EL (cell line): ENCODE measurements at regions not wholly inside any gene's neighbourhood (a gene's known extent, or its start where the extent isn't known, plus 50 kb on each side); places are given as distances from the start of the nearest gene placed in this dataset.
"Not testable (repeated sequence)": the region's sequence is repeated elsewhere in the genome, so short reads cannot be mapped to it uniquely, and the experiment has no call there.

Experiments
- DNase-seq: peaks from one replicate; pipeline ENCODE4 v3.0.0-alpha.2; 2016

DNA sequence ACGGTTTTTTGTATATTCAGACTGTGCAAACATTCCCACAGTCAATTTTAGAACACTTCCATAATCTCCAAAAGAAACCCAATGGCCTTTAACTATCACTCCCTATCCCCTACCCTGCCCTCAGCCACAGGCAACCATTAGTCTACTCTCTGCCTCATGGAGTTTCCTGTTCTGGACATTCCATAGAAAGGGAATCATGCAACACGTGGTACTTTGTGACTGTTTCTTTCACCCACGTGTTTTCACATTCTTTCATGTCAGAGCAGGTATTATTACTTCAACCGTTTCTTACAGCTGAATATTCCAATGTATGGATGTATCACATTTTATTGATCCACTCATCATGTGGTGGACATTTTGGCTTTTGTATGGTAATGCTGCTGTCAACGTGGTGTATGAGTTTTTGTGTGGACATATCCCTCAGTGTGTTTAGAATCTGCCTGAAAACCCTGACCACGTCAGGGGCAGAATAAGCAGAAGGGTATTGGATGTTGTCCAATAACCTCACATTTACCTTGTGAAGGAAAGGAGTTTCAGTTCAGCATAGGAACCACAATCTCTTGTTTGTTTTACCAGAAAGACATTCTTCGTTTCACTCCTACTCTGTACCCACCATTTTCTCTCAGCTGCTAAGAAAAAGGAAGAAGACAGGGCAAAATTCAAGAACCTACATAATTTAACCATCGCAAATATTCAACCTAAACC lies 107.5 kb upstream of the DYRK2 start:
- peak; percentile 44 for DNase-seq

DNA sequence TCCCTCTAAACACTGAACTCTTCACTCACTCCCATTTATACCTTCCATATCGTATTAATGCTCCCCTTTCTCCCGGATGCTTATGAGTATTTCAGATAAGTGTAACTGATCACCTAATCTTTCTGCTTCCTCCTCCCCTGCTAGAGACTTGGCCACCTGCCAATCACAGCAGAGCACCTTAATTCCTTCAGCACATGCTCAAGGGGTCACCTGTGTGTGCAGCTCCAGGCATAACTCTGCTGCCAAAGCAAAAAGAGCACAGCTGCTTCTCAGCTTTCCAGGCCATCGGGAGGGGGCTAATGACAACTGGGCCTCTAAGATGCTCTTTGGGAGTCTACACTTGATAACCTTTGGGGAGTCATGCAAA lies 106.9 kb upstream of the DYRK2 start:
- no peak for DNase-seq

DNA sequence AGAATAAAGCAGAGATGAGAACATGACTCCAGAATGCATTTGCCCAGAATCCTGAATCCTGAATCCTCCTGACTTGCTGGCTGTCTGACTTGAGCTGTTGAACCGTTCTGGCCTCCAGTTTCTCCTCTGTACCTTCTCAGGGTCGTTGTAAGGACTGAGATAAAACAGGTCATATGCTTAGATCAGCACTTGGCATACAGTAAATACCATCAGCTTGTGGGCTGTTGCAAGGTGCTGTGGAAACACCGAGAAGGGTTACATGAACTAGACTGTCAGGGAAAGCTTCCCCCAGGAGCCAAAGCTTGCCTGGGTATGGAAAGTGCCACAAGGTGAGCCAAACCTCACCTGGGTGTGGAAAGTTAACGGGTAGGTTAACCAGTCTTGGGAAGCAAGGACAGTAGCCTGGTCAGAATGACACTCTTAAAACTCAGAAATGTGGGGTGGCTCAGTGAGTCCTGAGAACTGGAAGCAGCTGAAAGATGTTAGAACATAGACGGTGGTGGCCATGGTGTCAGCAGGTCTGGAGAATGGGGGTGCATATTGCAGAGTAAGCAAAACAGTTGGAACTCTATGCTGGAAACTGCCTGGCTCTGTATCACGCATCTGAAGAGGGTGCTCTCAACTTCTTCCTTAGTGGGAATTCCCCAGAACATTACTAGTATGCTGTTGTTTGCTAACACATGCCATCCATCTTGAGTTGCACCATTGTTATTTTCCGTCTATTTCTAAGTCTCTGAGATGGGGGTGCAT lies 105.3 kb upstream of the DYRK2 start:
- no peak for DNase-seq

DNA sequence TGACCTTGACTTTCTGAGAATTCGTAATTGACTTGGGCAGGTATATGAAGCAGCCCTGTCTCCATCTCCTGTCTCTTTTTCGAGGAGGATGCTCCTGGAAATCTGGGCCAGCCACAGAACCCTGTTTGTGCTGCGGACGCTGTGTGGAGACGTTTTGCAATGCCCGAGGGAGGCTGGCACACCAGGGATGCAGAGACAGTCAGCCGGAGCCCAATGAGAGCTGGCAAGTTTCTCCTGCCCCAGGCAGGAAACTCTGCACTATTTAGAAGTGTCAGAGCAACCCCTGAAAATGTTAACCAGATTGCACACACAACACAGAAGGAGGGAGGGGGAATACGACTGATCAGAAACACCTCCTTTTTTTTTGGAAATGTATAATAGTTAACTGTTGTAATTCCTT lies 103.2 kb upstream of the DYRK2 start:
- no peak for DNase-seq

DNA sequence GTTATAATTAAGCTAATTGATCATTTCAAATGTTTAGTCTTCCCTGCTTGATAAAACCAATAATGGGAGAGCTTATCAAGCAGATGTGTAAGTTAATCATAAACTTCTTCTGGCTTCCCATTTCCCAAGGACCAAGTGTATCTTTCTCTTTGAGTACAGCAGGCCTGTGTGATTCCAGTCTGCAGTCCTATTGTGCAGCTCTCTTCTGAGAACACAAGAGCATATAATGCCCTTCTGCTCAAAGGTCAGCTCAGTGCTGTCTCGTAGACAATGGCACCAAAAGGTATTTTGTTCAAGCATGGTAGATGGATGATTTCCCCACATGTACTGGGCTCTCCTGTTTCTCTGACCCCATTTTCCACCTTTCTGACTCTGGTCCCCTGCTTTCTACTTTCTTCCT lies 101.8 kb upstream of the DYRK2 start:
- DNase-seq: no peak

DNA sequence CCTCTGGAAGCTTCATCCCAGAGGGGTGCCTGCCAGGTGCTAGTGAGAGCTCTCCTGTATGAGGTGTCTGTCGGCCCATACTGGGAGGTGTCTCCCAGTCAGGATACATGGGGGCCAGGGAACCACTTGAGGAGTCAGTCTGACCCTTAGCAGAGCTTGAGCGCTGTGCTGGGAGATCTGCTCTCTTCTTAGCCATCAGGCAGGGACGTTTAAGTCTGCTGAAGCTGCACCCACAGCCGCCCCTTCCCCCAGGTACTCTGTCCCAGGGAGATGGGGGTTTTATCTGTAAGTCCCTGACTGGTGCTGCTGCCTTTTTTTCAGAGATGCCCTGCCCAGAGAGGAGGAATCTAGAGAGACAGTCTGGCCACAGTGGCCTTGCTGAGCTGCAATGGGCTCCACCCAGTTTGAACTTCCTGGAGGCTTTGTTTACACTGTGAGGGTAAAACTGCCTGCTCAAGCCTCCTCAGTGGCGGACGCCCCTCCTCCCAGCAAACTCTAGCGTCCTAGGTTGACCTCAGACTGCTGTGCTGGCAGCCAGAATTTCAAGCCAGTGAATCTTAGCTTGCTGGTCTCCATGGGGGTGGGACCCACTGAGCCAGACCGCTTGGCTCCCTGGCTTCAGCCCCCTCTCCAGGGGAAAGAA lies 93.3 kb upstream of the DYRK2 start:
- DNase-seq: not testable (repeated sequence)

DNA sequence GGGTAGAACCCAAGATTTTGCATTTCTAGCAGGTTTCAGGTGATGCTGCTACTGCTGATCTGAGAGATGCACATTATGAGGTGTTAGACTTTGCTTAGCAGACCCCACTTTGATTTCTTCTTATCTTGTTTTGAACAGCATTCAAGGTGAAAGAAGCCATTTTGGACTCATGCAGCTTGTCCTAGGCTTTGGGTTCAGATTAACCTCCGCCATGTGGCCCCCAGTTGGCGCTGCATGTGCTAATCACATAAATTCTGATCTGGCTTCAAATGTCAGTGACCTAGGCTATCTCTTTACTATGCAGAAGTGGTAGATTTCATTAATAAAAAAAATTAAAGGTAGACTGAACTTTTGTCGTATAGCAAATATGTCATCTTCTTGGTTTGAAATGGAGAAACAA lies 89.8 kb upstream of the DYRK2 start:
- no peak for DNase-seq

DNA sequence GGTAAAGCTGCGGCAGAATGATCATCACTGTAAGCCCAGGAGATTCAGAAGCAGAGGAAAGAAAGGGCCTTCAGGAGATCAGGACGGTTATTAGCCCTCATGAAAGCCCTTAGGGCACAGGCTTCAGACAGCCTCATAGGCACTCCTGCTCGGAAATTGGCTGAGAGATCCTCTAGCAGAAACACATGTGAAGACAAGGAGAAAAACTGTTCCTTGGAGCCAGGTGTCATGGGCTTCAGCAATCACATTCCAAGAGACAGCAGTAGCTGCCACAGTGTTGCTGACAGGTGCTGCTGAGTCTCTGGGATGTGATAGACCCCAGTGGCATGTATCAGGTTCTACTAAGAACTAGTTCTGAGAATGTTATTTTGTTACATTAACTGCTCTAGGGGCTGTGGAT lies 88.8 kb upstream of the DYRK2 start:
- DNase-seq: no peak

DNA sequence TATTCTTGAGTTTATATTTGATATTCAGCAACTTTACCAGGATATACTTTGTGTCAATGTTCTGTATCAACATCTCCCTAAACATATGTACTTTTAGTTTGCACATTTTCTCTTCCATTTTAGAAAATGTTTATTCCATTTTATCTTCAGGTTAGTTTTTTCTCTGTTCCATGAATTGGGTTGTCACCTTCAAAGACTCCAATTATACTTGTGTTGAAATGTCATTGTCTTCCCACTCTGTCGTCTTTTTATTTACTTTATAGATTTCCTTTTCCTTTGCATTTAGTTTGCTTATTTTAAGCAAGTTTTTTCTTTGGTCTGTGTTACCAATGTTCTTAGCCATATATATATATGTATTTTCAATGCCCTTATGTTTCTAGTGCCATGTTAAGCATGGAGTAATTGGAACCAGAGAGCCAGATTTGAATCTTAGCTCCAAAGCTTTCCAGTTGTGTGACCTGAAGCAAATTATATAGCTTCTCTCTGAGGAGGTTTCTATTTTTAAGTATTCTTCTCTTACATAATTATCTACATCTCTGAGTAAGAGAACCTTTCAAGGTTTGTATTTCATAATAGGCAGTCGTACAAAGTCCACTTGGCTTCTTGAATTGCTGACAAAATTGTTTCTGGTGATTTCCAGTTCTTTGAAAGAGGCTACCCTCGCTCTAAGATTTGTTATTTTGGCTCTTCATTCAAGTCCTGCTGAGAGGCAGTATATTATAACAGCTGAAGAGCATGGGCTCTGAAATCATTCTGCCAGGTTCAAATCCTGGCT lies 85.8 kb upstream of the DYRK2 start:
- DNase-seq: no peak

DNA sequence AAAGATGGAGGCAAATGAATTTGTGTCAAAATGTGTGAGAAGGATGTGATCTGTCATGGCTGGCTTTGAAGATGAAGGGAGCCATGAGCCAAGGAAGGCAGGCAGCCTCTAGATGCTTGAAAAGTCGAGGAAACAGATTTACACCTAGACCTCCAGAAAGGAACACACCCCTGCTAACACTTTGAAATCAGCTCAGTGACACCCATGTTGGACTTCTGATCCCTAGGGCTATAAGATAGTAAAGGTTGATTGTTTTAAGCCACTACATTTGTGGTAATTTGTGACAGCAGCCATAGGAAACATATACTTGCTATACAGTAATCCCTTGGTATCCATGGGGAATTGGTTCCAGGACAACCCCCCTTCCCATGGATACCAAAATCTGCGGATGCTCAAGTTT lies 80.5 kb upstream of the DYRK2 start:
- no peak for DNase-seq

DNA sequence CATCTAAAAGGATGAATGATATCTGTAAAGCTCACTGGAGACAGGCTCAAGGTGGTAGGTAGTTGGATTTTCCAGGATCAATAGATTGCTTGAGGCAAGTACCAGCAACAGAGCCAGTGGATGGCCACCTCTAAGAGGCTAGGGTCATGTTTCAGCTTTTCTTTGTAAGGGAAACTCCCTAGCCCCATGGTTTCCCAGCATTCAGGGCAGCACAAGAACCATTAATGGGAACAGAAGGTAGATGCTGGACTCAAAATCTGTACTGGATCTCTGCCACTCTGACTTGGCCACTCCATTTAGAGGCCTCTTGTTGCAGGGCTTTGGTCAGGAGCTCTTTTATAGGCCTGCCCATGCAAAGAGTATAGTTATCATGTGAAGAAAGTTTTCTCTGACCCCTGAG lies 76.1 kb upstream of the DYRK2 start:
- no peak for DNase-seq

DNA sequence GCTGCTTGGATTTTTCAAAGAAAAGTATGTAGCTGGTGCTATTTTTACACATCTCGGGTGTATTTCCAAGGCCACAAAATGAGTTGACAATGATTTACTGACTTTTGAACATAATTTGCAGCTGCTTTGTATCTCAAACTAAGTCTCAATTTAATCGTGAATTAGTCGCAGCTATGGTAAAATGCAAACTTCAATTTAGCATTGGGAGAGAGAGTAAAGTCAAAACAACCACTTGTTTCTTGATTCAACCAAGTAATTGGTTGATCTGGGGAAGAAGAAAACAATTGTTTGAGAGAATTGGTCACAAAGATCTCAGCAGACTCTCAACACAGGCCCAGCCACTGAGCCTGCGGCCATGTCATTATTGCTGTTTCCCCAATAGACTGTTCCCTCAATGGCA lies 75.0 kb upstream of the DYRK2 start:
- DNase-seq: no peak

DNA sequence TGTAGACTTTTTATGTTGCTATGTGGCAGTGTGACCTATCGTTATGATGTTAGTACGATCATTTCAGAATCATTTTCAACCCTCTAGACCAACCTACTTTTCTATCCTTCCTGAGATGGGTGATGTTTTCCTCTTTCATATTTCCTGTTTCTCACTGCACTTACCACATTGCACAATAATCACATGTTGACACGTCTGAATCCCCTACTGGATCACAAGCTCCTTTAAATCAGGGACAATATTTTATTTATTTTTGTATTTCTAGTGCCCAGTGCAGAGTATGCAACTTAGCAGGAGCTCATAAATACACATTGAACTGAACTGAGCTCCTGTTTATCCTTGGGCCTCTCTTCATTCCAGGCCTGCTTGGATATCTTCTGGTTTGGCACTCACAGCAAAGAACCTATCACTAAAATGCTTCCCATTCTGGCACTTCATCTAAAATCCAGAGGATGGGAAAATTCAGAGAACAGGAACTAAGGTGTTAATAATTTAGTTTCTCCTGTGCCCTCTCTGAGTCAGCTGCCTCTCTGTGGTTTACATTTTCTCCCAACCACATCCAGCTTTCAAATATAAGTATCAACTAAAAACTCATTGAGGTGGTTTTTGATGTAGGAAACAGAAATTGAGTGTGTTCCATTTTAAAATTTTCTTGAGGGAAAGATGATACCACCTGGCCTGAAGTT lies 69.4 kb upstream of the DYRK2 start:
- no peak for DNase-seq

DNA sequence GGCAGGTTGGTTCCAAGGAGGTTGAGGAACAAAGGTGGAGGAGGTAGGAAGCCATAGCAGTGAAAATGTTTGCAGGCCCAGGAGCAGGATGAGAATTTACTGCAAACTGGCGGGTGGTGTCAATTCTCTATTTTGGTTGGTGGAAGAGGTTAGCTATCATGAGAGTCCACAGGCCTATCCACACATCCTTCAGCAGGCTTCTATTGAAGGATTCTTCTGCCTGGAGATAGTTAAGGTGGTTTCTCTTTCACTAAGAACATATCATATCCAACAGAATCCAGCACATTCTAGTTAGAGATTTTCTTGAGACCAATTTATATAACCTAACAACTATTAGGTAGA lies 68.9 kb upstream of the DYRK2 start:
- no peak for DNase-seq

DNA sequence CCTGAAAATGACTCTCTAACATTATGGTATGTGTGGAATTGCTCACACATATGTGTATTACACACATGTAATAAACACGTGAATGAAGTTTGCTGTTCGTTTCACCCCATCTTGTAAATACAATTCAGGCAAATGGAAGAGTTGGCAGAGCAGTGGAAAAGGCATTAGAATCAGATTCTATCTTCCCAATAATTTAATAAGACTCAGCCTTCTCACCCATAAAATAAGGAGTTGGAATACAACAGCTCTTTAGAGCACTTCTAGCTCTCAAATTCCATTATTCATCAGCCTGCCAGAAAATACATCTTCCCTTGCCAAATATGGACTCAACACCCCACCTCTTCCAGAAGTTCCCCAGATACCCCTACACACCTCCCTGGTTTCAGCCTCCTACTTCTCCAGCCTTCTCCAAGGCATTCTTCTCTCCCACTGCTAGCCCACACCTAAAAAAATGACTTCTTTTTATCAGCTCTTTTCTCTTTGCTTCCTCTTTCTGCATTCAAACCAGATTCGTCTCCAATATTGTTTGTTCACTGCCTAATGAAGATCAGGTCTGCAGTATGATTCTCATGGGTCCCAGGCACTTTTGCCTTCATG lies 66.2 kb upstream of the DYRK2 start:
- no peak for DNase-seq

DNA sequence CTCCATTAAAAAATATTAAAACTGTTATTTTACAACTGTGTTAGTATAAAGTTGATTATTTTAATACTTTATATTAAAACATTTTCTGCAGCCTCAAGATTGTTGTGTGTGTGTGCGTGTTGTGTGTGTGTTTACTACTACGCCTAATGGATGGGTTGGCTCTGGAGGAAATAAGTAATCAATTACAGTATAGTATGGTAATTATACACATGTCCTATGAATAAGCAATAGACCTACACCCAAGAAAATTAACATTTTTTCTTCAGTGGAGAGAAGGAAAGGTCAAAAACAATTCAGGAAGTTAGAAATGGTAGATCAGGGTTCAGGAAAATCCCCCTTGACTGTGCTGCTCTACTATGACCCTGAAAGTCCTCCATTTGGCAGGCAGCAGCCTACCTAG lies 65.7 kb upstream of the DYRK2 start:
- no peak for DNase-seq

DNA sequence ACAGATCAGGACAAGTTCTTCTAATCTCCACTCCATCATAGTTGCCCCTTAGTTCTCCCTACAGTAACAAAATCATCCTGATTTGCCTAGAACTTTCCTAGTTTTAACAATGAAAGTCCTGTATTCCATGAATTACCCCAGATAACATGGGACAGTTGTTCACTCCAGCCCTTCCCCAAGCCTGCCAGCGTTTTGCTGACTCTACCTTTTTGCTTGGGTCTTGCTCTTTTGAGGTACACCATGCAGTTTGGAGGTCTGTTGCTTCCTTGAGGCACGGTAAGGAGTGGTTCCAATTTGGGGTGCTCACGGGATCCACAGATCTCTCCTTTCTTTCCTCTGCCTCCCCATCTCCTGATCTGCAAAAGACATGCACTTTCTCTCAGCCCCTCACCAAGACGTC lies 61.6 kb upstream of the DYRK2 start:
- DNase-seq: no peak

DNA sequence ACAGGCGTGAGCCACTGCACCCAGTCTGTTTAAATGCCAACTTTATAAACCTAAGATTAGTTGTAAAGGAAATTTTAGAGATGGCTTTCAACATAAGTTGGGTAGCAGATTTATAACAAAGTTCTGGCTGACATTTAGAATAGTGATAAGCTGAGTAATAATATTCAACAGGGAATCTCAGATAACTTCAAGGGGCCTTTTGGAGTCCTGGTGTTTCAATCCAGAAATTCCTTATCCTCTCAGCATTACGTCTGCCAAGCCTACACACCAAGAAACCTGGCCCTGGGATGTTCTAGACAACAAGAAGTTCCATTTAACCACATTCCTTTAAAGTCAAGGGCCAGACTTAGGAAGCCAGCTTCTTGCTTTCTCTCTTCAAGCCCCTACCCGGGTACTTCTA lies 59.5 kb upstream of the DYRK2 start:
- DNase-seq: no peak

DNA sequence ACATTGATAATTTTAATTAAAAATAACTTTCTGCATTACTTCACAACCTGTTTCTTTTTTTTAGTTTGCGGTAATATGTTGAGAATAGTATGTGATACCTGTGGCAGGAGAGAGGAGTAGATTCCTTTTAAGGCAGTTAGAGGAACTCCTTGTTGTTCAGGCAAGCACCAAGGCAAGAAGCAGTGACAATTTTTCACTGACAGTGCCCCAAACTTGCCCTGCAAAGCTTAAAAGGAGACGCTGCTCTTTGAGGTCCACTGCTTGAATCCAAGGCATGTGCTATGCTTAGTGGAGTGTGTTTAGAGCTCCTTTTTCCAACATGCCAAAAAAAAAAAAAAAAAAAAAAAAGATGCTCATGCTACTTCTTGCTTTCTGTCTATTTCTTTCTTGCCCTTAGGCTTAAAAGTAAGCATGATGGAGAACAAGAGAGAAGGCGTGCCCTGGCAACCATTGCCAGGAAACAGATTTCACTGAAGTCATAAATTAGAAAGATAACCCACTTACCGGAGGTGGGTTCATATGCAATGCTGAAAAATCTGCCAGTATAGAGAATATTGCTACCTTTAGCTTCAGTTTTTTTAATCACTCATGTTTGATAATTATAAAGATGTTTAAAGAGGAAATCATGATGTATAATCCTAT lies 58.3 kb upstream of the DYRK2 start:
- no peak for DNase-seq

DNA sequence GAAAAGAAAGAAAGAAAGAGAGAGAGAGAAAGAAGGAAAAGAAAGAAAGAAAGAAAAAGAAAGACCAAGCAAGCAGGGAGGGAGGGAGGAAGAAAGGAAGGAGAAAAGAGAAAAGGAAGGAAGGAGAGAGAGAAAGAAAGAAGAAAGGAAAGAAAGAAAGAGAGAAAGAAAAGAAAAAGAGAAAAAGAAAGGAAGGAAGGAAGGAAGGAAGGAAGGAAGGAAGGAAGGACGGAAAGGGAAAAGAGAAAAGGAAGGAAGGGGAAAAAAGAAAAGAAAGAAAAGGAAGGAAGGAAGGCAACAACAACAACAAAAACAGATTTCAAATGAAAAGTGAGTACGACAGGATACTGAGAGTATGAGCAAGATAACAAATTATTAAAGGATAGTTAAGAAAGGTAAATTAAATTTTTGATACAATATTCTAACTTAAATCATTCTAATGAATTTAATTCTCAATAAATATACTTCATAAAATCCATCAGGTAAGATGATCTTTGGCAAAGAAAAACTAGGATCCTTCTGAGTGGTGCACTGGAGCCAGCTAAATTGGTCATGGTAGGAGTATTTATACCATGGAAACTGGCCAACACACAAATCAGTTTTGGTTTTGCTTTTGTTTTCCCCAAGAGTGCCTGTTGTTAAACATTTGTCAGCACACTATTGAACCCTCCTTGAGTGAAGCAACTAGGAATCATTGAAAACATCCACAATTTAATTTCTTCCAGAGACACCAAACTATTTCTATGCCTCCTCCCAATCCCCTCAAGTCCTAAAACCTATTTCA lies 56.1 kb upstream of the DYRK2 start:
- peak; percentile 73 for DNase-seq

DNA sequence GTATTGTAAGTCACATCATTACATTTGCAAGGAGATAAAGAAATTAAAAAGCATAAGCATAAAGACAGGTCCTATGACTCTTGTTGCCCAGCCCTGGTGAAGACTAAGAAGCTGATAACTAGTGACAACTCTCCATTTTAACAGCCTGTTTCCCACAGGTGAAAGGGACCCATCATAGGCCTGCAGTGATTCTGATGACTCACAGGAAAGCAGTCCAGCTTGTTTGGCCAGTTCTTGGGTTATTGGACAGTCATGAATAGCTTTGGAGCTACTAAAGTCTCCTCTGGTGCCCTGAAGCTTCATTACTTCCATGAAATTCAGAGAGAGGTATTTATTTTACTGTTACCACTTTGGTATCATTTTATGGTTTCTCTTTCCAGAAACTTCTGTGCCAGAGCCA lies 55.5 kb upstream of the DYRK2 start:
- DNase-seq: peak; percentile 40
